ENCODE measurements at regions not wholly inside any gene's neighbourhood (a gene's known extent, or its start where the extent isn't known, plus 50 kb on each side); places are given as distances from the start of the nearest gene placed in this dataset.

DNA sequence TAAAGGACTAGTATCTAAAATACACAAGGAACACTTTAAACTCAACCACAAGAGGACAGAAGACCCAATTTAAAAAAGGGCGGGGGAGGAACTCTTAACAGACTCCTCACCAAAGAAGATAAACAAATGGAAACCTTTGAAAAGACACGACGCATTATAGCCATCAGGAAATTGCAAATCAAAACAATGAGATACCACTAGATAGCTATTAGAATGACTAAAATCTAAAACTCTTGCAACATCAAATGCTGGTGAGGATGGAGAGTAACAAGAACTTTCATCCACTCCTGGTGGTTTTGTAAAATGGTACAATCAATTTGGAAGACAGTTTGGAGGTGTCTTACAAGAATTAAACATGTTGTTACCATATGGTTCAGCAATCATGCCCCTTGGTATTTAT, 708.2 kb downstream of the BRINP3 start:
- TF ChIP-seq, protein P1, sequence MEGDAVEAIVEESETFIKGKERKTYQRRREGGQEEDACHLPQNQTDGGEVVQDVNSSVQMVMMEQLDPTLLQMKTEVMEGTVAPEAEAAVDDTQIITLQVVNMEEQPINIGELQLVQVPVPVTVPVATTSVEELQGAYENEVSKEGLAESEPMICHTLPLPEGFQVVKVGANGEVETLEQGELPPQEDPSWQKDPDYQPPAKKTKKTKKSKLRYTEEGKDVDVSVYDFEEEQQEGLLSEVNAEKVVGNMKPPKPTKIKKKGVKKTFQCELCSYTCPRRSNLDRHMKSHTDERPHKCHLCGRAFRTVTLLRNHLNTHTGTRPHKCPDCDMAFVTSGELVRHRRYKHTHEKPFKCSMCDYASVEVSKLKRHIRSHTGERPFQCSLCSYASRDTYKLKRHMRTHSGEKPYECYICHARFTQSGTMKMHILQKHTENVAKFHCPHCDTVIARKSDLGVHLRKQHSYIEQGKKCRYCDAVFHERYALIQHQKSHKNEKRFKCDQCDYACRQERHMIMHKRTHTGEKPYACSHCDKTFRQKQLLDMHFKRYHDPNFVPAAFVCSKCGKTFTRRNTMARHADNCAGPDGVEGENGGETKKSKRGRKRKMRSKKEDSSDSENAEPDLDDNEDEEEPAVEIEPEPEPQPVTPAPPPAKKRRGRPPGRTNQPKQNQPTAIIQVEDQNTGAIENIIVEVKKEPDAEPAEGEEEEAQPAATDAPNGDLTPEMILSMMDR (IDR thresholded peaks at IDR 0.05; ENCODE audit: low read depth, low read length, missing input control) = no peak
- TF ChIP-seq RAD21 (IDR thresholded peaks at IDR 0.05) (no peak), RXRA (IDR thresholded peaks at IDR 0.05) (no peak), SP1 (IDR thresholded peaks at IDR 0.05) (no peak)
- TF ChIP-seq, protein P2, sequence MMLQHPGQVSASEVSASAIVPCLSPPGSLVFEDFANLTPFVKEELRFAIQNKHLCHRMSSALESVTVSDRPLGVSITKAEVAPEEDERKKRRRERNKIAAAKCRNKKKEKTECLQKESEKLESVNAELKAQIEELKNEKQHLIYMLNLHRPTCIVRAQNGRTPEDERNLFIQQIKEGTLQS (IDR thresholded peaks at IDR 0.05) = no peak
- TF ChIP-seq, protein P3, sequence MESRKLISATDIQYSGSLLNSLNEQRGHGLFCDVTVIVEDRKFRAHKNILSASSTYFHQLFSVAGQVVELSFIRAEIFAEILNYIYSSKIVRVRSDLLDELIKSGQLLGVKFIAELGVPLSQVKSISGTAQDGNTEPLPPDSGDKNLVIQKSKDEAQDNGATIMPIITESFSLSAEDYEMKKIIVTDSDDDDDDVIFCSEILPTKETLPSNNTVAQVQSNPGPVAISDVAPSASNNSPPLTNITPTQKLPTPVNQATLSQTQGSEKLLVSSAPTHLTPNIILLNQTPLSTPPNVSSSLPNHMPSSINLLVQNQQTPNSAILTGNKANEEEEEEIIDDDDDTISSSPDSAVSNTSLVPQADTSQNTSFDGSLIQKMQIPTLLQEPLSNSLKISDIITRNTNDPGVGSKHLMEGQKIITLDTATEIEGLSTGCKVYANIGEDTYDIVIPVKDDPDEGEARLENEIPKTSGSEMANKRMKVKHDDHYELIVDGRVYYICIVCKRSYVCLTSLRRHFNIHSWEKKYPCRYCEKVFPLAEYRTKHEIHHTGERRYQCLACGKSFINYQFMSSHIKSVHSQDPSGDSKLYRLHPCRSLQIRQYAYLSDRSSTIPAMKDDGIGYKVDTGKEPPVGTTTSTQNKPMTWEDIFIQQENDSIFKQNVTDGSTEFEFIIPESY (IDR thresholded peaks at IDR 0.05) = no peak

Measured in liver (tissue), 3 donors.